PFSK-1 (cell line): ENCODE measurements at regions not wholly inside any gene's neighbourhood (a gene's known extent, or its start where the extent isn't known, plus 50 kb on each side); places are given as distances from the start of the nearest gene placed in this dataset.

Source experiments
- POLR2AphosphoS5 ChIP-seq: IDR thresholded peaks from 2 replicates; pipeline ENCODE4 v1.6.1; 2012; ENCODE audit warnings: low read depth, mild to moderate bottlenecking, control low read depth, low read length, moderate library complexity
- TAF1 ChIP-seq: IDR thresholded peaks from 2 replicates; pipeline ENCODE4 v1.6.1; 2012; ENCODE audit warnings: low read length, control low read depth, borderline replicate concordance; ENCODE audit not compliant: insufficient read depth
- TF ChIP-seq, protein P1 (sequence below), 2 experiments: IDR thresholded peaks; 2 replicates each; pipeline versions ENCODE4 v1.6.1 to v1.8.0; 2011 to 2012; ENCODE audit warnings: low read depth in 2 of 2, low read length in 2 of 2, control low read depth in 1 of 2, inconsistent platforms in 1 of 2, mild to moderate bottlenecking in 1 of 2, moderate library complexity in 1 of 2; ENCODE audit not compliant: insufficient read depth in 1 of 2

DNA sequence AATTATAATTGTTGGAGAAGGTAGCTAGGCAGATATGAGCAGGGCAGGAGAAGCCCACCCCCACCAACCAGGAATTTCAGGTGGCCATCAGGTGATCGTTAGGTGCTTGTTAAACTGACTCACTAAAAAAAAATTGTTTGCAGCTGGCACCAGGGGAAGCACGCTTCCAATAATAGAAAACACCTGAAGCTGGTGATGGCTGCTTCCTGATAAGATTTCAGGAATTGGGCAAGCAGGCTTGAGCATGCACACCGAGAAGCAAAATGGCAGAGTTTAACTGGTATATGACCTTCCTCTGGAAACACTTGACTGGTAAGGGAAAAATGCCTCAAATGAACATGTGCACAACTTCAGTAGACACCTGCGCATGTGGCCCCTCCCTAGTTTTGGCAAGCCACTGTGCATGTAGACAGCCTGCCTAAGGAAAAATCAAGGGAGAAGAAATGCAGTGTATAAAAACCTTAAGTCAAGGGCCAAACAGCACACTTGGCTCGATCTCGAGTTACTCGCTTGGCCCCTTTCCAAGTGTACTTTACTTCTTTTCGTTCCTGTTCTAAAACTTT is 292.8 kb downstream of the CCDC85A start:
- TF ChIP-seq TAF1 (no peak), POLR2AphosphoS5 (no peak)
- TF ChIP-seq, protein P1, sequence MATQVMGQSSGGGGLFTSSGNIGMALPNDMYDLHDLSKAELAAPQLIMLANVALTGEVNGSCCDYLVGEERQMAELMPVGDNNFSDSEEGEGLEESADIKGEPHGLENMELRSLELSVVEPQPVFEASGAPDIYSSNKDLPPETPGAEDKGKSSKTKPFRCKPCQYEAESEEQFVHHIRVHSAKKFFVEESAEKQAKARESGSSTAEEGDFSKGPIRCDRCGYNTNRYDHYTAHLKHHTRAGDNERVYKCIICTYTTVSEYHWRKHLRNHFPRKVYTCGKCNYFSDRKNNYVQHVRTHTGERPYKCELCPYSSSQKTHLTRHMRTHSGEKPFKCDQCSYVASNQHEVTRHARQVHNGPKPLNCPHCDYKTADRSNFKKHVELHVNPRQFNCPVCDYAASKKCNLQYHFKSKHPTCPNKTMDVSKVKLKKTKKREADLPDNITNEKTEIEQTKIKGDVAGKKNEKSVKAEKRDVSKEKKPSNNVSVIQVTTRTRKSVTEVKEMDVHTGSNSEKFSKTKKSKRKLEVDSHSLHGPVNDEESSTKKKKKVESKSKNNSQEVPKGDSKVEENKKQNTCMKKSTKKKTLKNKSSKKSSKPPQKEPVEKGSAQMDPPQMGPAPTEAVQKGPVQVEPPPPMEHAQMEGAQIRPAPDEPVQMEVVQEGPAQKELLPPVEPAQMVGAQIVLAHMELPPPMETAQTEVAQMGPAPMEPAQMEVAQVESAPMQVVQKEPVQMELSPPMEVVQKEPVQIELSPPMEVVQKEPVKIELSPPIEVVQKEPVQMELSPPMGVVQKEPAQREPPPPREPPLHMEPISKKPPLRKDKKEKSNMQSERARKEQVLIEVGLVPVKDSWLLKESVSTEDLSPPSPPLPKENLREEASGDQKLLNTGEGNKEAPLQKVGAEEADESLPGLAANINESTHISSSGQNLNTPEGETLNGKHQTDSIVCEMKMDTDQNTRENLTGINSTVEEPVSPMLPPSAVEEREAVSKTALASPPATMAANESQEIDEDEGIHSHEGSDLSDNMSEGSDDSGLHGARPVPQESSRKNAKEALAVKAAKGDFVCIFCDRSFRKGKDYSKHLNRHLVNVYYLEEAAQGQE (IDR thresholded peaks at IDR 0.05; ENCODE audit: insufficient read depth in 1 of 2, low read depth in 2 of 2, low read length in 2 of 2) = no peak
